GM23338 (cell line): ENCODE measurements at regions not wholly inside any gene's neighbourhood (a gene's known extent, or its start where the extent isn't known, plus 50 kb on each side); places are given as distances from the start of the nearest gene placed in this dataset.
"Not testable (repeated sequence)": the region's sequence is repeated elsewhere in the genome, so short reads cannot be mapped to it uniquely, and the experiment has no call there.

Experiments
- ATAC-seq: fragments of 200-7000 bp; cut with Tn5 transposase; 3 replicates; pipeline ENCODE4 v1.9.1; 2020
- DNase-seq: peaks from one replicate; pipeline ENCODE4 v3.0.0-alpha.2; 2015; ENCODE audit warnings: low spot score
- H2AFZ ChIP-seq: fragments of 200-600 bp; sonication (generic); 2 replicates; pipeline ENCODE4 v1.8.0; 2016; ENCODE audit warnings: antibody characterized with exemption, mild to moderate bottlenecking, moderate library complexity
- H3F3A ChIP-seq: fragments of 200-600 bp; sonication (generic); replicated peaks from 2 replicates; pipeline ENCODE4 v1.8.0; 2017; ENCODE audit warnings: antibody characterized with exemption, mixed run types, low read depth
- H3K27ac ChIP-seq: fragments of 200-600 bp; sonication (generic); 2 replicates; pipeline ENCODE4 v1.6.1; 2016; ENCODE audit warnings: low read depth
- H3K27me3 ChIP-seq: fragments of 200-600 bp; sonication (generic); 2 replicates; pipeline ENCODE4 v1.8.0; 2016; ENCODE audit warnings: mild to moderate bottlenecking, mixed run types, moderate library complexity; ENCODE audit not compliant: insufficient read depth
- H3K36me3 ChIP-seq: fragments of 200-600 bp; sonication (generic); 2 replicates; pipeline ENCODE4 v1.8.0; 2016; ENCODE audit warnings: mild to moderate bottlenecking; ENCODE audit not compliant: insufficient read depth
- H3K4me1 ChIP-seq: fragments of 200-600 bp; sonication (generic); 2 replicates; pipeline ENCODE4 v1.8.0; 2016; ENCODE audit warnings: mild to moderate bottlenecking, moderate library complexity; ENCODE audit not compliant: insufficient read depth
- H3K4me2 ChIP-seq: fragments of 200-600 bp; sonication (generic); 2 replicates; pipeline ENCODE4 v1.7.1; 2017; ENCODE audit warnings: mixed run types
- H3K4me3 ChIP-seq: fragments of 200-600 bp; sonication (generic); 2 replicates; pipeline ENCODE4 v1.6.1; 2016; ENCODE audit warnings: mixed run types
- H3K79me2 ChIP-seq: fragments of 200-600 bp; sonication (generic); replicated peaks from 2 replicates; pipeline ENCODE4 v1.8.0; 2017; ENCODE audit warnings: mild to moderate bottlenecking; ENCODE audit not compliant: insufficient read depth
- H3K9me2 ChIP-seq: fragments of 200-600 bp; sonication (generic); 2 replicates; pipeline ENCODE4 v1.8.0; 2017; ENCODE audit not compliant: insufficient read depth
- H4K20me1 ChIP-seq: fragments of 200-600 bp; sonication (generic); replicated peaks from 2 replicates; pipeline ENCODE4 v1.8.0; 2017; ENCODE audit warnings: mild to moderate bottlenecking; ENCODE audit not compliant: insufficient read depth
- H3K27ac Mint-ChIP-seq: 2 replicates; pipeline ENCODE4 v1.8.0; 2020; ENCODE audit warnings: inconsistent platforms, mild to moderate bottlenecking, moderate library complexity, mixed read lengths
- H3K27me3 Mint-ChIP-seq: 3 replicates; pipeline ENCODE4 v1.8.0; 2022; ENCODE audit warnings: low read depth, mild to moderate bottlenecking, moderate library complexity, mixed read lengths, inconsistent platforms; ENCODE audit not compliant: insufficient read depth, poor library complexity
- H3K36me3 Mint-ChIP-seq: 3 replicates; pipeline ENCODE4 v1.8.0; 2021; ENCODE audit warnings: low read depth, mild to moderate bottlenecking, inconsistent platforms, moderate library complexity, mixed read lengths
- H3K4me1 Mint-ChIP-seq: 3 replicates; pipeline ENCODE4 v1.8.0; 2020; ENCODE audit warnings: mild to moderate bottlenecking, inconsistent platforms, mixed read lengths
- H3K4me3 Mint-ChIP-seq: 3 replicates; pipeline ENCODE4 v1.8.0; 2021; ENCODE audit warnings: moderate library complexity, mild to moderate bottlenecking, inconsistent platforms, mixed read lengths
- H3K9me3 Mint-ChIP-seq: 3 replicates; pipeline ENCODE4 v1.8.0; 2020; ENCODE audit warnings: moderate library complexity, mild to moderate bottlenecking, inconsistent platforms, mixed read lengths
- EZH2 ChIP-seq: fragments of 200-600 bp; sonication (generic); IDR thresholded peaks from one replicate; pipeline ENCODE4 v1.8.0; 2017; ENCODE audit warnings: antibody characterized with exemption, mild to moderate bottlenecking, low read depth; ENCODE audit not compliant: unreplicated experiment
- NANOG ChIP-seq: IDR thresholded peaks from 2 replicates; pipeline ENCODE4 v1.6.1; 2016; ENCODE audit warnings: antibody characterized with exemption, borderline replicate concordance
- POLR2AphosphoS5 ChIP-seq: IDR thresholded peaks from 2 replicates; pipeline ENCODE4 v1.6.1; 2016; ENCODE audit warnings: antibody characterized with exemption, low read depth
- ZNF462 ChIP-seq: fragments of 250-450 bp; sonication (Bioruptor Pico); IDR thresholded peaks from 2 replicates; pipeline ENCODE4 v1.5.0; 2020; ENCODE audit warnings: mild to moderate bottlenecking, moderate library complexity
- TF ChIP-seq, protein P1 (sequence below): IDR thresholded peaks from one replicate; pipeline ENCODE4 v1.6.1; 2018; ENCODE audit warnings: antibody characterized with exemption; ENCODE audit not compliant: unreplicated experiment

GRCh38 chr16:86078711-86079110 is 179.7 kb downstream of the IRF8 start:
- not testable (repeated sequence) for H3K36me3 Mint-ChIP-seq, H3F3A ChIP-seq, H3K36me3 ChIP-seq, DNase-seq, H3K79me2 ChIP-seq, H4K20me1 ChIP-seq, ATAC-seq, H3K27ac Mint-ChIP-seq, H3K4me2 ChIP-seq, H2AFZ ChIP-seq, H3K4me3 ChIP-seq, H3K9me2 ChIP-seq, H3K27me3 ChIP-seq, H3K27me3 Mint-ChIP-seq, H3K4me3 Mint-ChIP-seq, H3K9me3 Mint-ChIP-seq, H3K27ac ChIP-seq, H3K4me1 ChIP-seq
- peaks cover 12% of the 10 kb centered on the region for H3K4me1 Mint-ChIP-seq

DNA sequence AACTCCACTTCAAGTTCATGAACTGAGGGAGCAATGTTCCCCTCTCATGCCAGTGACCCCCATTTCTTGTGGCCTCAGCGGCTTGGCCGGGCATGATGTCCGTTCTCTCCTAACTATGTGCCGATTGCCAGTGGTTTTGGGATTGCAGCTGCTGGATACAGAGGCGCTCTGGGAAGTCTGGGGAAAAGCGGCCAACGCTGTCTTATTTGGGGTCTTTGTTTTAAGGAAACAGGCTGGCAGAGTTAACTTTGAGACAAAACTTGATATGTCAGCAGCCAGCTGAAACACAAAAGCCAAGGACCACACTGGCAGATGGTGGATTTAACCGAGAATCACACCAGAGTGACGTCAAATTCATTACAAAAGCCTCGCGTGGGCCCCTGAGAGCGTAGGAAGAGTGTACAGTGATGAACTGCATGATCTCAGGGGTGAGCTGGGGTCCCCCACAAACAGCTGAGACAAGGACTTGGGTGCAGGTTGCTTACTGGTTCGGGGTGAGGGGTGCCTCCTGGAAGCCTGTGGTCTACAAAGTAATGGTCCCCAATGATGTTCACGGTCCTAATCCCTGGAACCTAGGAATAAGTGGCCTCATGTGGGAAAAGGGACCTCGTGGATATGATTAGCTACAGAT is 180.4 kb downstream of the IRF8 start:
- Mint-ChIP-seq H3K27me3 (peaks cover 8% of the 10 kb centered on the region), H3K9me3 (no peaks in the 10 kb centered on the region), H3K36me3 (no peaks in the 10 kb centered on the region), H3K4me1 (peaks cover 7% of the 10 kb centered on the region), H3K27ac (no peak overlapping the region), H3K4me3 (no peak overlapping the region)
- H2AFZ ChIP-seq = no peak overlapping the region
- H3F3A ChIP-seq = no peaks in the 10 kb centered on the region
- TF ChIP-seq, protein P1, sequence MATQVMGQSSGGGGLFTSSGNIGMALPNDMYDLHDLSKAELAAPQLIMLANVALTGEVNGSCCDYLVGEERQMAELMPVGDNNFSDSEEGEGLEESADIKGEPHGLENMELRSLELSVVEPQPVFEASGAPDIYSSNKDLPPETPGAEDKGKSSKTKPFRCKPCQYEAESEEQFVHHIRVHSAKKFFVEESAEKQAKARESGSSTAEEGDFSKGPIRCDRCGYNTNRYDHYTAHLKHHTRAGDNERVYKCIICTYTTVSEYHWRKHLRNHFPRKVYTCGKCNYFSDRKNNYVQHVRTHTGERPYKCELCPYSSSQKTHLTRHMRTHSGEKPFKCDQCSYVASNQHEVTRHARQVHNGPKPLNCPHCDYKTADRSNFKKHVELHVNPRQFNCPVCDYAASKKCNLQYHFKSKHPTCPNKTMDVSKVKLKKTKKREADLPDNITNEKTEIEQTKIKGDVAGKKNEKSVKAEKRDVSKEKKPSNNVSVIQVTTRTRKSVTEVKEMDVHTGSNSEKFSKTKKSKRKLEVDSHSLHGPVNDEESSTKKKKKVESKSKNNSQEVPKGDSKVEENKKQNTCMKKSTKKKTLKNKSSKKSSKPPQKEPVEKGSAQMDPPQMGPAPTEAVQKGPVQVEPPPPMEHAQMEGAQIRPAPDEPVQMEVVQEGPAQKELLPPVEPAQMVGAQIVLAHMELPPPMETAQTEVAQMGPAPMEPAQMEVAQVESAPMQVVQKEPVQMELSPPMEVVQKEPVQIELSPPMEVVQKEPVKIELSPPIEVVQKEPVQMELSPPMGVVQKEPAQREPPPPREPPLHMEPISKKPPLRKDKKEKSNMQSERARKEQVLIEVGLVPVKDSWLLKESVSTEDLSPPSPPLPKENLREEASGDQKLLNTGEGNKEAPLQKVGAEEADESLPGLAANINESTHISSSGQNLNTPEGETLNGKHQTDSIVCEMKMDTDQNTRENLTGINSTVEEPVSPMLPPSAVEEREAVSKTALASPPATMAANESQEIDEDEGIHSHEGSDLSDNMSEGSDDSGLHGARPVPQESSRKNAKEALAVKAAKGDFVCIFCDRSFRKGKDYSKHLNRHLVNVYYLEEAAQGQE = no peak
- TF ChIP-seq EZH2 = no peak
- H3K9me2 ChIP-seq = no peaks in the 10 kb centered on the region
- H3K4me3 ChIP-seq = no peak overlapping the region
- H3K36me3 ChIP-seq = no peaks in the 10 kb centered on the region
- H4K20me1 ChIP-seq = no peaks in the 10 kb centered on the region
- no peaks in the 10 kb centered on the region for H3K79me2 ChIP-seq
- H3K27ac ChIP-seq = no peak overlapping the region
- no peaks in the 10 kb centered on the region for H3K27me3 ChIP-seq
- H3K4me1 ChIP-seq = no peaks in the 10 kb centered on the region
- ATAC-seq (no peak), DNase-seq (no peak)
- H3K4me2 ChIP-seq = no peak overlapping the region

DNA sequence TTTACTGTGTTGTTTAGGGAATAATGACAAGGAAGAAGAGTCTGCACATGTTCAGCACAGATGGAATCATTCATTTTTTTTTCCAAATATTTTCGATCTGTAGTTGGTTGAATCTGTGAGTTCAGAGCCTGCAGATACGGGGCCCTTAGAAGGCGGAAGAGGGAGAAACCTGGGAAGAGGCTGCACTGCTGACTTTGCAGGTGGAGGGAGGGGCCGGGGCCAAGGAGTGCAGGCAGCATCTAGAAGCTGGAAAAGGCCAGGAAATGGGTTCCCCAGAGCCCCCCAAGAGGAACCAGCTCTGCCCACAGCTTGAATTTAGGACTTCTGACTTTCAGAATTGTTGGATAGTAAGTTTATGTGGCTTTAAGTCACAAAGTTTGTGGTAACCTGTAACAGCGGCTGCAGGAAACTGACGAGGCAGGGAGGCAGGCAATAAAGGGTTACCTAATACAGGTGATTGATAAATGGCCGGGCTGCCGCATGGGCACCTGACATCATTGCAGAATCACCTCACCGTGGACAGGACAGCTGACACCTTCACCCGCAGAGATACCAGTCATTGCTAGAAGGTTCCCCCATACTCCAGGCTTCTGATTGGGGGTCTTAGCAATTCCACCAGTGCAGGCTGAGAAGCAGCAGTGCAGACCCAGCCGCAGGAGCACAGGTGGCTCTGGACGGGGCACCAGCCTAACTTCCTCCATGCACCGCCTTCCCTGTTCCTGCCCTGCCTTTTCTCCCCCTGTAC is 181.3 kb downstream of the IRF8 start:
- no peaks in the 10 kb centered on the region for H3K9me3 Mint-ChIP-seq
- H3K27ac Mint-ChIP-seq = no peak overlapping the region
- H4K20me1 ChIP-seq = no peaks in the 10 kb centered on the region
- no peaks in the 10 kb centered on the region for H3K79me2 ChIP-seq
- H3K36me3 ChIP-seq = no peaks in the 10 kb centered on the region
- no peak overlapping the region for H3K4me3 Mint-ChIP-seq
- peaks cover 9% of the 10 kb centered on the region for H3K27me3 Mint-ChIP-seq
- H3K4me1 ChIP-seq = no peaks in the 10 kb centered on the region
- H3K27me3 ChIP-seq = no peaks in the 10 kb centered on the region
- no peak overlapping the region for H2AFZ ChIP-seq
- H3F3A ChIP-seq = no peaks in the 10 kb centered on the region
- H3K4me1 Mint-ChIP-seq = no peaks in the 10 kb centered on the region; the same call in 2 of the 3 replicates
- H3K36me3 Mint-ChIP-seq = no peaks in the 10 kb centered on the region
- H3K4me3 ChIP-seq = no peak overlapping the region
- no peak for DNase-seq
- H3K9me2 ChIP-seq = no peaks in the 10 kb centered on the region
- H3K4me2 ChIP-seq = no peak overlapping the region
- no peak for ATAC-seq
- no peak overlapping the region for H3K27ac ChIP-seq
- TF ChIP-seq NANOG (no peak), ZNF462 (CRISPR knock-in tag) (no peak), POLR2AphosphoS5 (no peak)
